ENCODE measurements at regions not wholly inside any gene's neighbourhood (a gene's known extent, or its start where the extent isn't known, plus 50 kb on each side); places are given as distances from the start of the nearest gene placed in this dataset.

GRCh38 chr4:12207396-12207795 is 778.7 kb upstream of the HS3ST1 start:
- Histone ChIP-seq H3K36me3 (ENCODE audit: control insufficient read depth, insufficient read depth, low read length) (no peaks in the 10 kb centered on the region), H3K9me3 (ENCODE audit: control insufficient read depth, insufficient read depth, low read length) (peaks cover 5% of the 10 kb centered on the region; the same call in 1 of the 2 replicates), H3K9me1 (ENCODE audit: insufficient read depth, low read length) (no peaks in the 10 kb centered on the region), H3K14ac (replicated peaks; ENCODE audit: low read depth, low read length) (no peak overlapping the region), H3K4me3 (ENCODE audit: insufficient read depth, low read depth, low read length) (no peak overlapping the region), H3K27ac (ENCODE audit: insufficient read depth, low read length) (no peak overlapping the region), H2BK20ac (ENCODE audit: low read depth, low read length) (no peak overlapping the region), H3K56ac (ENCODE audit: extremely low read depth, insufficient read depth, low read length) (no peak overlapping the region), H4K20me1 (ENCODE audit: insufficient read depth, low read length) (no peaks in the 10 kb centered on the region), H3K23ac (ENCODE audit: low read depth, low read length) (no peak overlapping the region), H2AK9ac (replicated peaks; ENCODE audit: low read depth, low read length, poor library complexity) (no peak overlapping the region), H4K91ac (ENCODE audit: insufficient read depth, low read depth, low read length) (no peak overlapping the region), H3K4me2 (ENCODE audit: low read depth, low read length) (no peak overlapping the region), H3K9ac (ENCODE audit: low read depth, low read length) (no peak overlapping the region), H2BK5ac (ENCODE audit: low read depth, low read length, poor library complexity, severe bottlenecking) (no peak overlapping the region), H2BK120ac (ENCODE audit: low read depth, low read length) (no peak overlapping the region), H4K8ac (ENCODE audit: low read depth in 2 of 2, low read length in 2 of 2) (no peak overlapping the region), H3K4ac (ENCODE audit: low read depth, low read length) (no peak overlapping the region), H4K5ac (ENCODE audit: low read depth, low read length) (no peak overlapping the region), H3K79me1 (ENCODE audit: low read depth in 1 of 2, low read length in 2 of 2) (no peaks in the 10 kb centered on the region), H3K27me3 (ENCODE audit: control insufficient read depth, insufficient read depth, low read length) (no peaks in the 10 kb centered on the region), H3K18ac (ENCODE audit: low read depth, low read length) (no peak overlapping the region), H2BK15ac (ENCODE audit: low read depth, low read length) (no peak overlapping the region), H3K4me1 (ENCODE audit: control insufficient read depth, insufficient read depth, low read length) (no peaks in the 10 kb centered on the region), H2AFZ (replicated peaks; ENCODE audit: low read length, poor library complexity) (no peak overlapping the region), H2AK5ac (ENCODE audit: low read depth, low read length) (no peak overlapping the region)
- TF ChIP-seq FOS (IDR thresholded peaks at IDR 0.05; ENCODE audit: low read depth, low read length) (no peak), CEBPB (IDR thresholded peaks at IDR 0.05; ENCODE audit: low read depth, low read length) (no peak), NFE2L2 (IDR thresholded peaks at IDR 0.05; ENCODE audit: low read depth, low read length) (no peak), RAD21 (IDR thresholded peaks at IDR 0.05; ENCODE audit: low read length) (no peak), MXI1 (IDR thresholded peaks at IDR 0.05; ENCODE audit: borderline replicate concordance, low read depth, low read length) (no peak), CTCF (conservative IDR thresholded peaks at IDR 0.05; ENCODE audit: low read depth, low read length) (no peak)
- dilution Hi-C loops (cut with HindIII; ENCODE audit: low sequenced_read_pairs, unreplicated experiment) = no loop called here
- ATAC-seq (ENCODE audit: low read depth) = no peak
- DNase-seq = no peak
- intact Hi-C loops (cut with micrococcal nuclease) = no loop called here
- CTCF ChIA-PET = no interaction called here
- in situ Hi-C loops (cut with MboI; ENCODE audit: low sequenced_read_pairs) = no loop called here
- POLR2A ChIA-PET (ENCODE audit: unreplicated experiment) = no interaction called here
- WGBS, 2 experiments (ENCODE audit: extremely low coverage in 2 of 2, insufficient read length in 1 of 2) = no CpG with 5 or more reads among the region's 3 CpGs
- no TSS peak for BruUV-seq (replicated peaks)
